Brain pericyte (primary cell): ENCODE measurements at regions not wholly inside any gene's neighbourhood (a gene's known extent, or its start where the extent isn't known, plus 50 kb on each side); places are given as distances from the start of the nearest gene placed in this dataset.
"Not testable (repeated sequence)": the region's sequence is repeated elsewhere in the genome, so short reads cannot be mapped to it uniquely, and the experiment has no call there.

Experiments used
- DNase-seq: peaks from one replicate; pipeline ENCODE4 v3.0.0-alpha.2; 2012; ENCODE audit warnings: low read depth, low spot score

- DNase-seq, result no peak
These were observed 109.8 kb downstream of the GOSR1 start for GRCh38 chr17:30586818-30587595.

- no peak for DNase-seq
These were observed 107.6 kb downstream of the GOSR1 start for GRCh38 chr17:30584810-30585209.

- DNase-seq, result no peak
These were observed 103.7 kb downstream of the GOSR1 start for GRCh38 chr17:30580916-30581315.

GRCh38 chr17:30579610-30580315 is 102.6 kb downstream of the GOSR1 start:
- no peak for DNase-seq

DNA sequence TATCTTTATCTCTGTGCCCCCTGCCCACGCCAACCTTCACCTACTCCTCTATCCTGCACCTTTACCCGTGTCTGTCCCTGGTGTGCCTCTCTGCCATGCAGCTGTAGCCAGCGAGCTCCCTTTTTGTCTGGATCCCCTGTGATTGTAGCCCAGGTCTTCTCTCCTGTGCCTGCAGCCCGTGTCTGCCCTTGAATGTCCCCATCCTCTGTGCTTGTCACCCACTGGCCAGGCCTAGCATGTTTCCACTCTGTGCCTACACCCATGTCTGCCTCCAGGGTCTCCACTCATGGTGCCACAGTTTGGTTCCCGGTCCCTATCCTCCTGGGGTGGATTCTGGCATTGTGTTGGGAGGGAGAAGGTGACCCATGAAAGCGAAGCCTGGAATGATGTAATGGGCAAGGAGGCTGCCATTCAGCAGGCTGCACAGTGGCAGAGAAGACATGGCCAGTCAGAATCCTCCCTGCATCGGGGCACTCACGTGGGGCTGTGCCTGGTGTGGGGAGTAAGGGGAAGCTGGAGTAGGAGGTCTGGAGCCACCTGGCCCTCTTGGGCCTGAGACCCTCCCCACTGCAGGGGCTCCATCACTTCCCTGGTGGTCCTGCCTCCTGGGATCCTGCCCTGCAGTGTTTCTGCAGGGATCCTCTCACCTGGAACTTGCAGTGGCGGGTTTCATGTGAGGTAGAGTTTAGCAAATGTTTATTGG is 101.0 kb downstream of the GOSR1 start:
- DNase-seq, result not testable (repeated sequence)
